Karpas-422 (cell line): ENCODE measurements at regions not wholly inside any gene's neighbourhood (a gene's known extent, or its start where the extent isn't known, plus 50 kb on each side); places are given as distances from the start of the nearest gene placed in this dataset.

Source experiments
- DNase-seq: peaks from one replicate; pipeline ENCODE4 v3.0.0-alpha.2; 2015
- H2AFZ ChIP-seq: fragments of 200-600 bp; sonication (generic); 2 replicates; pipeline ENCODE4 v1.6.1; 2014; ENCODE audit warnings: antibody characterized with exemption, low read length, mixed read lengths
- H3K27ac ChIP-seq: fragments of 200-600 bp; sonication (generic); 2 replicates; pipeline ENCODE4 v1.5.1; 2014; ENCODE audit warnings: mild to moderate bottlenecking, low read length, moderate library complexity
- H3K27me3 ChIP-seq: fragments of 200-600 bp; sonication (generic); 2 replicates; pipeline ENCODE4 v1.6.1; 2014; ENCODE audit warnings: low read length, mixed read lengths
- H3K36me3 ChIP-seq: fragments of 200-600 bp; sonication (generic); 2 replicates; pipeline ENCODE4 v1.6.1; 2014; ENCODE audit warnings: low read length, mixed read lengths; ENCODE audit not compliant: insufficient read depth
- H3K4me1 ChIP-seq: fragments of 200-600 bp; sonication (generic); 2 replicates; pipeline ENCODE4 v1.6.1; 2014; ENCODE audit warnings: mild to moderate bottlenecking, low read length, mixed read lengths
- H3K4me2 ChIP-seq: fragments of 200-600 bp; sonication (generic); 2 replicates; pipeline ENCODE4 v1.6.1; 2014; ENCODE audit warnings: low read length, low read depth, mild to moderate bottlenecking; ENCODE audit not compliant: poor library complexity, severe bottlenecking
- H3K4me3 ChIP-seq: fragments of 200-600 bp; sonication (generic); 2 replicates; pipeline ENCODE4 v1.5.1; 2014; ENCODE audit warnings: mild to moderate bottlenecking, antibody characterized with exemption, low read length, mixed read lengths
- H3K79me2 ChIP-seq: fragments of 200-600 bp; sonication (generic); 2 replicates; pipeline ENCODE4 v1.6.1; 2014; ENCODE audit warnings: mild to moderate bottlenecking, low read length, mixed read lengths
- H3K9ac ChIP-seq: fragments of 200-600 bp; sonication (generic); 2 replicates; pipeline ENCODE4 v1.6.0; 2014; ENCODE audit warnings: low read length
- H3K9me2 ChIP-seq: fragments of 200-600 bp; sonication (generic), shearing (Covaris generic); replicated peaks from 2 replicates; pipeline ENCODE4 v1.6.0; 2014; ENCODE audit warnings: mild to moderate bottlenecking, low read length, moderate library complexity; ENCODE audit not compliant: insufficient read depth
- H3K9me3 ChIP-seq: fragments of 300-700, 200-600 bp; sonication (generic); 2 replicates; pipeline ENCODE4 v1.6.1; 2014; ENCODE audit warnings: low read length, mixed read lengths
- H4K20me1 ChIP-seq: fragments of 200-600 bp; sonication (generic); 2 replicates; pipeline ENCODE4 v1.6.1; 2014; ENCODE audit warnings: mild to moderate bottlenecking, antibody characterized with exemption, low read length, low read depth; ENCODE audit not compliant: insufficient read depth

DNA sequence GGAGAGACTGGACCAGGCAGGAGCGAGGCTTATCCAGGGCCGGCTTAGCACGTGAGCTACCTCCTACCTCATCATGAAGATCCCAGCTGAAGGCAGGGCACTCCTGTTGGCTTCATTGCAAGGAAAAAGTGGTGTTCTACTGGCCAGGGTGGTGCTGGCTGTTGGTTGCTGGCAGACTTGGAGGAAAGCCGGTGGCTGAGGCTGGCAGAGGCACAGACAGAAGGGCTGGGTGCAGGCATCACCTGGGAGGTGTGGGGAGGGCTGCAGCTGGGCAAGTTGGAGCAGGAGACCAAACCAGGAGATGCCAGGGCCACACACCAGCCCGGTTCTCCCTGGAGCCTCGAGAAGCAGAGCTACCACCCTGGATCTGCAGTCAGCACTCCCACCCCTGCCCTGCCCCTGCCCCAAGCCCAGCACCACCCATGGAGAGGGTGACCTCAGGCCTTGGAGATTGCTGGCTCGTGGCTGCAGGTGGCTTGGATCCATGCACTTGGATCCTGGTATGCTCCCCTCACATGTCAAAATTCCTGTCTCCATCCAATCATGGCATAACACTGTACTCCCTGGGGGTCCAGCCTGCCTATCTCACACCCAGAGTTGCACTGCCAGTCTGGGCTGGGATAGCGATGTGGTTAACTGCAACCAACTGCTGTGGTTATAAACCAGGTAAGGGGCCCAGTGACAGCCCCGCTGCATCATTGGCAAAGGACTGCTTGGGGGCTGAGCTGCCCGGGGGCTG lies 49.7 kb downstream of the GLI2 start:
- Histone ChIP-seq H3K4me1 (no peaks in the 10 kb centered on the region), H2AFZ (no peak overlapping the region), H3K36me3 (no peaks in the 10 kb centered on the region), H3K9me3 (no peaks in the 10 kb centered on the region), H3K27ac (no peak overlapping the region), H3K27me3 (no peaks in the 10 kb centered on the region), H3K79me2 (no peaks in the 10 kb centered on the region), H4K20me1 (no peaks in the 10 kb centered on the region), H3K9ac (no peak overlapping the region), H3K4me2 (no peak overlapping the region), H3K4me3 (no peak overlapping the region), H3K9me2 (no peaks in the 10 kb centered on the region)
- DNase-seq = no peak

DNA sequence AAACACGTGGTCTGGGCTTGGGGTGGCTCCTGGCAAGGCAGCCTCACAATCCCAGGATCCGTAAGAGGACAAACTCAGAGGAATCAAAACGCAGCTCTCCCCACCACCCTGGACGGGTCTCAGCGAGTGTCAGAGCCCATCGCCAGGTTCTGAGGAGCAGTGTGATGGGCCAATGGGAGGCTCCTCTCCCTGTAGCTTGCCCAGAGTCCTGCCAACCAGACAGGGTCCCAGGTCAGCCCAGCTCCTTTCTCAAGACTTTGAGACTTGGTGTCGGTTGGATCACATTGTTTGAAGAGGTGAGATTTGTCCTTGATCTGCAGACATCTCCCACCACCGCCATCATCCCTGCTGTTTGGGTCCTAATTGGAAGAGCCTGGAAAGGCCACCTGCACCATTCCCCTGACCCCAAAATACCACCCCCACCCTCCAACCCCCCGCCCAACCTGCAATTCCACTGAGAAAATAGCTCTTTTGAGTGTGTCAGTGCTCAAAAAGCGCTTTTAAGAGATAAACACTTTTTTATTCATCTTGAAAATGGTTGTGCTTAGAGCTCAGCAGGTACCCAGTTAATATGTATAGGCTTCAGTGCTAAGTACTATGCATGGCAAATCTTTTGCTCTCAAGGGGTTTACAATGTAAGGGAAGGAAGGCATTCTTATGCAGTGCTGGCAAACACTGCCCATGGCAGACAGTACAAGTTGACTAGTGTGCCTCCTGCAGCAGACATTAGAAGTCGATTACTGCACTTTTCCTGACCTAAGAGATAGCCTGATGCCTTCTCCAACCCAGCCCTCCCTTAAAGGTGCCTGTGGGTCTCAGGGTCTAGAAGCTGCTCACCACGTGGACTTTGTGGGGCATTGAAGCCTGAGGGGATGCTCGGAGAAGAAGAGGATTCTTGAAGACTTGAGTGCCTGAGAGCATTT lies 50.6 kb downstream of the GLI2 start:
- H3K4me3 ChIP-seq = no peak overlapping the region
- H2AFZ ChIP-seq = no peak overlapping the region
- no peaks in the 10 kb centered on the region for H4K20me1 ChIP-seq
- no peaks in the 10 kb centered on the region for H3K9me3 ChIP-seq
- no peaks in the 10 kb centered on the region for H3K4me1 ChIP-seq
- H3K4me2 ChIP-seq = no peak overlapping the region
- no peaks in the 10 kb centered on the region for H3K9me2 ChIP-seq
- H3K9ac ChIP-seq = no peak overlapping the region
- H3K36me3 ChIP-seq = no peaks in the 10 kb centered on the region
- H3K79me2 ChIP-seq = no peaks in the 10 kb centered on the region
- H3K27ac ChIP-seq = no peak overlapping the region
- no peaks in the 10 kb centered on the region for H3K27me3 ChIP-seq
- no peak for DNase-seq

DNA sequence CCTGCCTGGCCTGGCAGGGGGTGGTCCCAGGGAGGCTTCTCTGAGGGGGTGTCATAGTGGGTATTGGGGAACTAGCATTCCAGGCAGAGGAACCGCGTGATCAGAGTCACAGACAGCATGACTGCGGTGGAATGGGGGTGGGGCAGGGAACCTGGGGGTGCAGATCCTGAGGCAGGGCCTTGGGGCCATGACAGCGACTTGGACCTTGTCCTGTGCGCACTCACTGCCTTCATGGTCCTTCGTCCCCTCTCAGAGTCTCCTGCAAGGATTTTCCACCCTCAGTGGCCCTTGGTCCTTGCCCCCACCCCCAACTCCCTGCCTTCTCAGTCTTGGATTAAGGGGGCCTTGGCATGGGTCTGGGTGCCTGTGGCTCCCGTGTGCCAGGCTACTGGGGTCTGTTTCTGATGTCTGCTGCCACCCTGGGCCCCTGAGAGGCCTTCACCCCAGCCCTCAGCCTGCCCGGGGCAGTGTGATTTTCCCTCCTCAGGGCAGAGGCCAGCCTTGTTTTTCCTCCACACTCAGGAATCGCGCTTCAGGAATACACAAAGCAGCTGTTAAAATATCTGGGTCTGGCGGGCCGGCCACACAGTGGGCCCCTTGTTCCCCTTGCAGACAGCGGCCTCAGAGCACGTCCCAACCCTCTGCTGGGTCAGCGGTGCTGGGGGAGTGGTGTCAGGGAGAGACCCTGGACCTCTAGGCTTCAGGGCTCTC lies 51.6 kb downstream of the GLI2 start:
- H3K9me3 ChIP-seq = no peaks in the 10 kb centered on the region
- H3K79me2 ChIP-seq = no peaks in the 10 kb centered on the region
- H3K27ac ChIP-seq = no peak overlapping the region
- H4K20me1 ChIP-seq = no peaks in the 10 kb centered on the region
- H3K4me2 ChIP-seq = no peak overlapping the region
- DNase-seq = no peak
- H3K4me1 ChIP-seq = no peaks in the 10 kb centered on the region
- H3K27me3 ChIP-seq = no peaks in the 10 kb centered on the region
- H3K9me2 ChIP-seq = no peaks in the 10 kb centered on the region
- no peak overlapping the region for H3K4me3 ChIP-seq
- no peak overlapping the region for H3K9ac ChIP-seq
- no peaks in the 10 kb centered on the region for H3K36me3 ChIP-seq
- H2AFZ ChIP-seq = no peak overlapping the region

DNA sequence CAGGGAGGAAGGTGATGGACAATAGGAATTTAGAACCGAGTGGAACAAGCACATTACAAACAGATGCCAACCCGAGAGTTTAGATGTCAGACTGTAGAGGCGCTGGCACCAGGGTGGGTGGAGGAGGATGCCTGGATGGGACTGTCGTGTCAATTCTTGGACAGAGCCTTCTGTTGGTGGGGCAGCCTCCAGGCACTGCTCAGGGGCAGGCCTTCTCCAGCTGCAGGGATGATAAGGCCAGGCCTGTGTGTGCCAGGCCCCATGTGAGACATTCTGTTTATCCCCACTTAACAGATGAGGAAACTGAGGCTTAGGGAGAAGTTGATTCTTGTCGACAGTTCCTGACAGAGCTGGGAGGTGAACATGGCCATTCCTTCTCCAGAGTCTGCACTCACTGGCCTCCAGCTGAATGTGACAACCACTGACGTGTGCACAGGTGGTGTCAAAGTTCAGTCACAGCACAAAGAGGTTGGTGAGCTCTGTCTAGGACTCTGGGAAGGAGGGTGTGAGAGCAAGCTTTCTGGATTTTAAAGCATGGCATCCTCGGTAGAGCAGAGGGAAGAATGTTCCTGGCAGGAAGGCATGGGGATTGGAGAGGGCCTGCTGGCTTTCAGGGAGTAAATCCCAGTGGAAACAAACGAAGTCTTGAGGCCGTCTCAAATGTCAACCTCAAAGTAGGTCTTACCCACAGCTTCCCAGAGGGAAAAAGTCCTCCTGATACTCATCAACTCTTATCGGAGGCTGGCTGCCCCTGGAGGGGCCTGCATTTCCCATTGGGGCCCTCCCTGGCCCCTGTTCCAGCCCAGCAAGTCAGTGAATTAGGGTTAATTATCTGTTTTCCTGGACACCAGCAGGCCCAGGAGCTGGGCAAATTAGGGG lies 52.4 kb downstream of the GLI2 start:
- Histone ChIP-seq H3K36me3 (no peaks in the 10 kb centered on the region), H3K4me1 (no peaks in the 10 kb centered on the region), H4K20me1 (no peaks in the 10 kb centered on the region)

DNA sequence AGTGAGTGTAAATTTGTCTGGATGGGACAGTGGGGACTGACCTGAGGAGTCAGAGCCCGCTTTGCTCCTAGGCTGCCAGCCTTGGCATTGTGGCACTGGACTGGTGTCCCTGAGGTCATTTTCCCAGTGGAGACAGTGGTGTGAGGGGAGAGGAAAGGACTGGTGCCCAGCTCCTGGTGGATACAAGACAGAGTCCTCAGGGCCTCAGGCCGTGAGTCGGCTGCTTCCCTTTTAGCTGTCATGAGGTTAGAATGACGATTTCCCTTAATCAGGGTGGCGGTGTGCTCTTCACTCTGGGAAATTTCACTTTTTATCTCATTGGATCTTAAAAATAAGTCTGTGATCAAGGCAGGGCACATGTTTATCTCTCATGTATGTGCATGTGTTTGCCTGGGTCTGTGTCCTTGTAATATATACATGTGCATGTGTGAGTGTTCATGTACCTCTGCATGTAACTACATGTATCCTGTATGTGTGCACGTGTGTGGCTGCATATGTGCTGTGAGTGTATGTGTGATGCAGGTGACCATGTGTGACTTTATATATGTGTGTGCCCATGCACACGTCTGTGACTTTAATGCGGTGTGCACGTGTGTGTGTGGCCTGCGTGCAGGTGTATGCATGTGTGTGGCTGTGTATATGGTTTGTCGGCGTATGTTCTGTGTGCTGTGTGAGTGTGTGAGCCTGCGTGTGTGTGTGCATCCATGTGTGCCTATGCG lies 55.7 kb downstream of the GLI2 start:
- Histone ChIP-seq H3K4me3 (no peak overlapping the region), H3K9ac (no peak overlapping the region), H2AFZ (no peak overlapping the region), H3K79me2 (no peaks in the 10 kb centered on the region), H3K36me3 (no peaks in the 10 kb centered on the region), H3K27me3 (no peaks in the 10 kb centered on the region), H3K4me1 (no peaks in the 10 kb centered on the region), H4K20me1 (0 out of 2 replicates have a peak, but pooled peaks cover 4% of the 10 kb centered on the region), H3K9me3 (no peaks in the 10 kb centered on the region), H3K27ac (no peak overlapping the region), H3K4me2 (no peak overlapping the region), H3K9me2 (no peaks in the 10 kb centered on the region)
- DNase-seq = no peak

More for the DNA sequence above, 52.4 kb downstream of the GLI2 start:
- Histone ChIP-seq H3K27me3 (no peaks in the 10 kb centered on the region), H3K9ac (no peak overlapping the region), H3K4me3 (no peak overlapping the region), H3K4me2 (no peak overlapping the region), H3K27ac (no peak overlapping the region), H3K79me2 (no peaks in the 10 kb centered on the region), H3K9me2 (no peaks in the 10 kb centered on the region), H2AFZ (no peak overlapping the region), H3K9me3 (no peaks in the 10 kb centered on the region)
- no peak for DNase-seq

DNA sequence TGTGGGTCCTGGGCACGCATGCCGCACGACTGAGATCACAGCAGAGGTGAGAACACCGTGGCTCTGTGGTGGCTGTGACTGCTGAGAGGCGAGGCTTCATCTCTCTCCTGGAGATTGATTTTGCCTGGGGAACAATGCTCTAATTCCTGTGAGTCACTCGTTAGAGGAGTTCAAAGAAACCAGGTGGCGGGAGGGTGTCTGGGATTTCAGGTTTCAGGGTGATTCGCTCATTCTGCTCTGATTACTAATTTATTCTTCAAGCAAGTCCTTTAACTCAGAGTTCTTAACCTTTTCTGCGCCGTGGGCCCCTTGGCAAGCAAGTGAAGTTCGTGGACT lies 56.3 kb downstream of the GLI2 start:
- H3K4me1 ChIP-seq = no peaks in the 10 kb centered on the region
- no peak overlapping the region for H3K4me2 ChIP-seq
- no peaks in the 10 kb centered on the region for H3K27me3 ChIP-seq
- 0 out of 2 replicates have a peak, but pooled peaks cover 4% of the 10 kb centered on the region for H4K20me1 ChIP-seq
- no peak overlapping the region for H3K4me3 ChIP-seq
- H2AFZ ChIP-seq = no peak overlapping the region
- H3K9ac ChIP-seq = no peak overlapping the region
- H3K27ac ChIP-seq = no peak overlapping the region
- no peak for DNase-seq
- H3K79me2 ChIP-seq = no peaks in the 10 kb centered on the region
- H3K36me3 ChIP-seq = no peaks in the 10 kb centered on the region
- H3K9me3 ChIP-seq = no peaks in the 10 kb centered on the region
- H3K9me2 ChIP-seq = no peaks in the 10 kb centered on the region

DNA sequence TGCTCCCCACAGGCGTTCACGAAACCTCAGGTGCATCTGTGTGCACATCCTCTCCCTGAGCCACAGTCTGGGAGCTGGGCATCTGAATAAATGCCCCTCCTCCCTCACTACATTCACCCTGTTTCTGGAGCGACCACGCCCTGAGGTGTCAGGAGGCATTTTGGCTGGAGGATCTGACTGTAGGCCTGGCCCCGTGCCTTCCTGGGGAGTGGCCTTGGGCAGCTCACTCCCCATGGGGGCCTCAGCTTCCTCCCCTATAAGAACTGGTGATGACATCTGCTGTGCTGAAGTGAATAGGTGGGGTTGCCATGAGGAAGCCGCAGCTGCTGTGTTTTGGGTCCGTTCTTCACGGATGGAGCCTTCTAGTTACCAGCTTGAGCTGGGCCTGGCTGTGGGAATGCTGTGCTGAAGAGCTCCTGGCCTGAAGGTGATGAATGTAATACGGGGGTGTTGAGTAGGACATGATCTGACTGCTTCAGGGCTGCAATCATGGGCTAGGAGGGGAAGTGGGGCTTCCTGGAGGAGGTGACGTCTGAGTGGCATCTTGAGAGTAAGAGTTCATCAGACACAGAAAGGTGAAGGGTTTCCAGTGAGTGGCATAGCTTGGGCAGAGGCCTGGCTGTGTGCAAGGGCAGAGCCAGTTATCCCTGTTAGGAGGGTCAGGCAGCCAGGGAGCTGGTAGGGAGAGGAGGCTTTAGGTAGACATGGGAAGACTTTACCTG lies 58.2 kb downstream of the GLI2 start:
- no peak overlapping the region for H3K4me3 ChIP-seq

More for the DNA sequence above, 58.2 kb downstream of the GLI2 start:
- Histone ChIP-seq H4K20me1 (0 out of 2 replicates have a peak, but pooled peaks cover 4% of the 10 kb centered on the region), H3K4me1 (no peaks in the 10 kb centered on the region), H3K27me3 (no peaks in the 10 kb centered on the region), H2AFZ (no peak overlapping the region), H3K4me2 (no peak overlapping the region), H3K9ac (no peak overlapping the region), H3K79me2 (no peaks in the 10 kb centered on the region), H3K9me3 (no peaks in the 10 kb centered on the region), H3K36me3 (no peaks in the 10 kb centered on the region), H3K27ac (no peak overlapping the region), H3K9me2 (no peaks in the 10 kb centered on the region)
- DNase-seq = no peak
